GM19023 (cell line): ENCODE measurements at regions not wholly inside any gene's neighbourhood (a gene's known extent, or its start where the extent isn't known, plus 50 kb on each side); places are given as distances from the start of the nearest gene placed in this dataset.
"Not testable (repeated sequence)": the region's sequence is repeated elsewhere in the genome, so short reads cannot be mapped to it uniquely, and the experiment has no call there.

Source experiments
- ATAC-seq: cut with Tn5 transposase; IDR thresholded peaks from one replicate; pipeline ENCODE4 v1.9.1; 2021; ENCODE audit warnings: mild to moderate bottlenecking, moderate library complexity; ENCODE audit not compliant: unreplicated experiment

DNA sequence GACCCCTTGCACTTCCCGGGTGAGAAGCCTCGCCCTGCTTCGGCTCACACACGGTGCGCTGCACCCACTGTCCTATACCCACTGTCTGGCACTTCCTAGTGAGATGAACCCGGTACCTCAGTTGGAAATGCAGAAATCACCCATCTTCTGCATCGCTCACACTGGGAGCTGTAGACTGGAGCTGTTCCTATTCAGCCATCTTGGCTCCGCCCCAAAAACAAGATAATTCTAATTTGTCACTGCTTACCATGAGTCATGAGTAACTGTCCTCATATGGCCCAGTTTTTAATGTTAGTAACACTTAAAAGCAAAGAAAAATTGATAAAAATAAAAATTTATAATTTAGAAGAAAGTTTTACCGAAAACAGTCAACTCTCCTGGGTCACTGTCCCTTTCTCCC lies 283.3 kb upstream of the COBL start:
- ATAC-seq, result not testable (repeated sequence)

DNA sequence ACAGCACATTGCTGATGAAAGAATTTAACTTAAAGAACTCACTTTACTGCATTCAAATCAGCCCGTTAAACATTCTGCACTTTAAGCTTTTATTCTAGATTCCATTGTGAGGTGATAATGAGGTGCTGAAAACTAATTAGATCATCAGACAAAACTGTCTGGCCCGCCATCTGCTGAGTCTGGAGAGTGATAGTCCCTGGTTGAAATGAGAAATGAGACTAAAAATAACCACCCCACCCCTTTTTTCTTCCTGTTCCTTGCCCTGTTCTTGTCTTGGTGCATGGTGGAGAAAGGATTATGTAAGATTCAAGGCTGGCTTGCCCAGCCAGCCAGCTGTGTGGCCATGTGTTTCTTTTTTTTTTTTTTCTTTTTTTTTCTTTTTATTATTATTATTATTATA lies 277.0 kb upstream of the COBL start:
- no peak for ATAC-seq

DNA sequence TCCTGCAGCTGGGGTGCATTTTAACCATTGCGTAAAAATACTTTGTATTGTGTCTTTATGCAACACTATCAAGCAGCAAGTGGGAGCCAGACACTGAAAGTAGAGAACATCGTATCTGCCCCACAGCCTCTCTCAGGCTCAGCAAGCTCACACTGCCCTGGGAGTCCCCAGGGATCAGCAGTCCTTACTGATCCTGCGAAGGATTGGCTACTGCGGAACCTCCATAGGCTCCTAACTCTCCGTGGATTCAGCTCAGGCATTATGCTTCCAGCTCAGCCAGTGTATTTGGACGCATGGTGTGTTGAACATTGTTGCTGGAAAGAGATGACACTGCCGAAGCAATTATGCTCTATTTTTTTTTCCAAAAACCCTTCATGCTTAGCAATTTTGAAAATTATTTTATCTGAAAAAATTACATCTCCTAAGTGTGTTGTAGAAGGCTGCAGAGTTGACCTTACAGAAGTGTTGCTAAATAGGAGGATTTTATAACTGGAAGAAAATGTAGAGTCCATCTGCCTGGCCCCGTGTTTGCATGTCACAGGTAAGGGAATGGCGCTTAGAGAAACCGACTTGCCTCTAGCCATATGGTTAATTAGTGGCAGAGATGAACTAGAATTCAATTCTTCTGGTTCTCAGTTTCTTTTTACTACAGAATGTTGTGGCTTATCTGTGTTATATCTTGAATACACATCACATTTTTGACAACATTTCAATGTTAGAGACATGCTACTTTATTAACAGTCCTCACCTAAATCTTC lies 276.4 kb upstream of the COBL start:
- ATAC-seq, result no peak

DNA sequence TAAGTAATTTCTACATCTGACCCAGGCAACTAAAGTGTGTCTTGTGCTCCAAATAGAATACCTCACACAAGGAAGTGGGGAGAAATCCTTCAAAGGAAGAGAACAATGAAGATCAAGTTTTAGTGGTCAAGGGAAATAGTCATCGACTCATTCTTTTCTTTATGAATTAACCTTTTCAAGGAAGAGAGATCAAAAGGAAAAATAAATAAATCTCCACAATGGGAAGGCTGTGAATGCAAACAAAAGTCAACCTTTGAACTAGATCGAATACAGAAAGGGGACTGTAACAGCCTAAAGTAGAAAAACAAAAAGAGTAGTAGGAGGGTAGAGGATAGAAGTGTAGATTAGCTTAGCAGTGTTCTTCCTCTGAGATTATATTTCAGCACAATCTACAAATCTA lies 274.6 kb upstream of the COBL start:
- no peak for ATAC-seq

DNA sequence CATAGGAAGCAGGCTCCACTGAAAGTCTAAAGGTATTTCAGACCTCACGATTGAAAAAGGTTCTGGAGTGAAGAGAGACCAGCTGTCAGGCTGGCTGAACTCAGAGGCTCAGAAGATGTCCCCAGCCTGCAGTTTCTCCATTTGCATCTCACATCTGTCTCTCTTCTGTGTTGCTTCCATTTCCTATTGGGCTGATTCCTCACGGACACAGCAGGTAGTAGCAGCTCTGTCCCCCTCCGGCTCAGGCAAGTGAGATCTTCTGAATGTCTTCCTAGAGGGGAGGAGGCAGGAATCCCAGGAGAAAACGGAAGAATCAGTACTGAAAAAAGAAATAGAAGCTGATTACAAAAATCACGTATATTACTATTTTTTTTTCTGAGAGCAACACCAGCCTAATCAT lies 274.1 kb upstream of the COBL start:
- no peak for ATAC-seq

DNA sequence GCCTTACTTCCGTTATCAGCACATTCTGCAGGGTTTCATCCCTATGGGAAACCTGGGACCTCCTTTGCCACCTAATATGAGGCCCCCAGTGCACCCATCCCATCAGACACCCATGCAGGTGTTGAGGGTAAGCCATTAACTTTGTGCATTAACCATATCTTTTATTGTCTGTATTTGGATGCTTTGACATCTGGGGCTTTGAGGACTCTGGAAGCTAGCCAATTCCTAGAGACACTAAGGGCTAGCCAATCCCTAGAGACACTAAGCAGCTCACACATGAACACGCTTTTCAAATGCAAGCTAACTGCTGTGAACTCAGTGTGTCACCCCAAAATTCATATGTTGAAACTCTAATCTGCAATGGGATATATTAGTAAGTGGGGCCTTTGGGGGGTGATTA lies 272.5 kb upstream of the COBL start:
- no peak for ATAC-seq

DNA sequence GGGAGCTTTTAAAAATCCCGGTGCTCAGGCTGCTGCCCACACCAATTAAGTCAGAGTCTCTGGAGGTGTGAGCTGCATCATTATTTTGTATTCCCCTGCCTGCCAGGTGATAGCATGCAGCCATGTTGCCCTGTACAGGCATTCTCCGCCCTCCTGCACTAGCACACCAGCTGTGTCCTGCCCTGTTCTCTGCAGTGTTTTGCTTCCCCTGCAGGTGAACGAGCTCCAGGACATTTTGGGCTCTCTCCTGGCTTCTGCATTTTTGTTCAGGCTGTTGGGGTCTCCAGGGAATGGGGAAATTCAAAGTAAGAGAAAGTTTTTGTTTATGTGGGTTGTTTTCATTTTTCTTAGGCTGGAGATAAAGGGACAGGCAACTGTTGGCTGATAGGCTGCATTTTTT lies 271.0 kb upstream of the COBL start:
- ATAC-seq, result no peak

DNA sequence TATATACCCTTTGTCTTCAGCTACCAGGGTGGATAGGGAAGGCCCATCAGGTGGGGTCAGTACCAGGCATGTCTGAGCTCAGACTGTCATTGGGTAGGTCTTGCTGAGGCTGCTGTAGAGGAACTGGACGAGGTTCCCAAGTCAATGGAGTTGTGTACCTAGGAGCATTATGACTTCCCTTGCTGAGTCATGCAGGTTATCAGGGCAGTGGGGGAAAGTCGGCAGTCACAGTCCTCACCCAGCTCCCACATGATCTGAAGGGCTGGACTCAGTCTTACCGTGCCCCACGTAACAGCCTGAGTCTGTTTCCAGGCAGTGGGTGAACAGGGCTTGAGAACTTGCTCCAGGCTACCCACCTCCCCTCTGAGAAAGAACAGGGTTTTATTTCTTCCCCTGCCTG lies 260.8 kb upstream of the COBL start:
- ATAC-seq, result no peak

DNA sequence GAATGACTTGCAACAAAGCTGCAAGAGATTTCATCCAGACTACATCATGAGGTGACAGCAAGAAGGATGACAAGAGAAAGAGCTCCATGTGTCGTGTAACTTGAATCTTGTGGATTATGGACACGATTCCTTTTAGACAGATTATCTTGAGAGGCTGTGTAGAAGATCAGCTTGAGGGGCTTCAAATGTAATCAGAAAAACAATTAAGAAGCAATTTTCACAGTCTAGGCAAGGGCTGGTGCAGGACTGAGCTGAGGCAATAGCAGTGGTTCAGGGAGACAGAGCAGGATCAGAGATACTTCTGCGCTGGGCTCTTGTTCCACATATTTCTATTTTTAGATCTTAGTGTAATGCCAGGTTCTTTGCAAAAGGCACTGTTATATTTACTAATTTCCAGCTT lies 253.0 kb upstream of the COBL start:
- ATAC-seq, result no peak

DNA sequence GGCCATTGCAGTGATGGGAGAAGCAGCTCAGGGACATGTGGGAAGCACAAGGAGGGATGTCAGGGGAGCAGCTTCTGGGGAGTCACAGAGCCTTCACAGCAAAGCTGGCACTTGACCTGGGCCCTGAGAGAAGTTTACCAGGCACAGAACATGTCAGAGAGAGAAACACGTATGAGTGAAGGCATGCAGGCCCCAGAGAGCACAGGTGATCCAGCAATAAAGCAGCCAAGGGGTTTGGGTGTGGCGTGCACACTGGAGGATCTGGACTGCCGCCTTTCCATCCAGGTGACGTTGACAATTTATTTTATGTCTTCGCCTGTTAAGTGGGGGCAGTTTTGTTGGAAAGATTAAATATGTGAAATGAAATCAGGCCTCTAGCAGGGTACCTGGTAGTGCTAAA lies 252.6 kb upstream of the COBL start:
- no peak for ATAC-seq

DNA sequence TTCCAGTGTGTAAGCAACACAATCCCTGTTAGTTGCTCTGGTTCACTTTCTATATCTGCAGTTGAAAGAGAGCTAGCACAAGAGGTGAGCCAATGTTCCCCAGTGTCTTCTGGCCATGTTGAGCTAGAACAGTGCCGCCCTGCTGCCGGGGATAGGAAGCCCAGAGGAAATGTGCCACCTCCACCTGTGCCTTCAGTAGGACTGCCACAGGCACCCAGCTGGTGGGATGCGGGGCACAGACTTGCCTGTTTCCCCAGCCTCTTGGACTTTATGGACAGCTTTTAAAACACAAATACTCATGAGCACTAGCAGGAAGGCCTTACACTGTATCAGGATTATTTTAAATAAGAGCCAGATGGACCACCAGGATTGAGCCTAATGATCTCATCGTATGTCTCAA lies 234.5 kb upstream of the COBL start:
- no peak for ATAC-seq

DNA sequence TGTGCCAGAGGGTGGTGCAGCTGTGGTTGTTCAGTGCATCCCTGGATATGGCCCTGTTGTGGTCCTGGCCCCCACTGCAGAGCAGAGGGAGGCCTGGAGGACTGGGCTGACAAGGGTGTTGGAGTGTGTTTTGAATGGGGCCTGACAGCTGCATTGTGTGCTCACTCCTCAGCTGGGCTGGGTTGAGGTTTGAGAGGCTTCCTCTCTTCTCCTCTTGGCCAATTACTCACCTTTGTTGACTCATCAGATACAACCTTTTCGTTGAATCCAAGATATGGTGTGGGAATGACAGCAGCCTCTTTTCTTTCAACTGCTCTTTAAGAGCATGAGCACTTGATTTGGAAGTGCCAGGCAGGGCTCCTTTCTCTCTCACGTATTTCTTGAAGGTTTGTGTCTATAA lies 228.5 kb upstream of the COBL start:
- no peak for ATAC-seq

DNA sequence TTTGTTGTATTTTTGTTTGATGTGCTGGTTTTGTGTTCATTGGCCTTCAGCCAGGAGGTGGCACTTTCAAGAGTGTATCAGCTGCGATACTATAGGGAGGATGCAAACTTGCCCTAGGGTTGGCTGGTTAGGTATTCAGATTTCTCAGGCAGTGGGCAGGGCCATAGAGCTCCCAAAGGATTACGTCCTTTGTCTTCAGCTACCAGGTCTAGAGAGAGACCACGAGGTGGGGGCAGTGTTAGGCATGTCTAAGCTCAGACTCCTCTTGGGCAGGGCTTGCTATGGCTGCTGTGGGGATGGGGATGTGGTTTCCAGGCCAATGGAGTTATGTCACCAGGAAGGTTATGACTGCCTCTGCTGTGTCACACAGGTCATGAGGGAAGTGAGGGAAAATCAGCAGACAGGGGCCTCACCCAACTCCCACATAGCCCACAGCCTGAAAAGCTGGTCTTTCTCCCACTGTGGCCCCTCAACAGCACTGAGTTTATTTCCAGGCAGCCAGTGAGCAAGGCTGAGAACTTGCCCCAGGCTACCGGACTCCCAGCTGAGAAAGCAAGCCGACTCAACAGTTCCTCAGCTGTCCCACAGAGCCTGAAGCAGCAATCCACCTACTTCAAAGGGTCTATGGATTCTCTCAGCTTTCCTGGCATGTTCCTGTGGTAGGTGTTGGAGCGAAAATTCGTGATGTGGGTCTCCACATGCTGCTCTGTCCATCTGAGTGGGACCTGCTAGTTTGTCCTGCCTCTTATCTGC lies 227.4 kb upstream of the COBL start:
- no peak for ATAC-seq

DNA sequence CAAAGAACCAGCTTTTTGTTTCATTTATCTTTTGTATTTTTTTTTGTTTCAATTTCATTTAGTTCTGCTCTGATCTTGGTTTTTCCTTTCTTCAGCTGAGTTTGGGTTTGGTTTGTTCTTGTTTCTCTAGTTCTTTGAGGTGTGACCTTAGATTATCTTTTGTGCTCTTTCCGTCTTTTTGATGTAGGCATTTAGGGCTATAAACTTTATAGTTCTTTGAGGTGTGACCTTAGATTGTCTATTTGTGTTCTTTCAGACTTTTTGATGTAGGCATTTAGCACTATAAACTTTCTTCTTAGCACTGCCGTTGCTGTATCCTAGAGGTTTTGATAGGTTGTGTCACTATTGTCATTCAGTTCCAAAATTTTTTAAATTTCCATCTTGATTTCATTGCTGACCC lies 224.3 kb upstream of the COBL start:
- not testable (repeated sequence) for ATAC-seq

DNA sequence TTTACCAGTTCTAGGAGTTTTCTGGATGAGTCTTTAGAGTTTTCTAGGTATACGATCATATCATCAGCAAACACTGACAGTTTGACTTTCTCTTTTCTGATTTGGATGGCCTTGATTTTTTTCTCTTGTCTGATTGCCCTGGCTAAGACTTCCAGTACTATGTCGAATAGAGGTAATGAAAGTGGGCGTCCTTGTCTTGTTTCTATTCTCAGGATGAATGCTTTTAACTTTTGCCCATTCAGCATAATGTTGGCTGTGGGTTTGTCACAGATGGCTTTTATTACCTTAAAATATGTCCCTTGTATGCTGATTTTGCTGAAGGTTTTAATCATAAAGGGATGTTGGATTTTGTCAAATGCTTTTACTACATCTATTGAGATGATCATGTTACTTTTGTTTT lies 223.2 kb upstream of the COBL start:
- no peak for ATAC-seq

DNA sequence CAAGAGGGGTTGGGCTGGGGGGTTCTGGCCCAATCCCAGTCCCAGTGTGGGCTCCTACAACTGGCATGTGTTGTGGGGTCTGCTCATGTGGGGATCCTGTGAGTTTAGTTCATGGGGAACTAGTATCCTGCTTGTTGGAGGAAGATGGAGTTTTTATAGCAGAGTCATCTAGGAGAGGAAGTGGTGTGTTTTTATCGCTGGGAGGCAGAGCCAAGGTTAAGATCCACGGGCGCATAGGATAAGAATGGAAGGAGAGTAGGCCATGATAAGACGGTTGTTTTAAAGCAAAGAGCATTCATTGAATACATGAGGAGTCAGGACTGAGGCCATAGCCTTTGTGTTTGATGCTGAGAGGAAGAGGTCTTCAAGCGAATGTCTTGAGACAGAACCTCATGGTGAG lies 211.6 kb upstream of the COBL start:
- no peak for ATAC-seq

DNA sequence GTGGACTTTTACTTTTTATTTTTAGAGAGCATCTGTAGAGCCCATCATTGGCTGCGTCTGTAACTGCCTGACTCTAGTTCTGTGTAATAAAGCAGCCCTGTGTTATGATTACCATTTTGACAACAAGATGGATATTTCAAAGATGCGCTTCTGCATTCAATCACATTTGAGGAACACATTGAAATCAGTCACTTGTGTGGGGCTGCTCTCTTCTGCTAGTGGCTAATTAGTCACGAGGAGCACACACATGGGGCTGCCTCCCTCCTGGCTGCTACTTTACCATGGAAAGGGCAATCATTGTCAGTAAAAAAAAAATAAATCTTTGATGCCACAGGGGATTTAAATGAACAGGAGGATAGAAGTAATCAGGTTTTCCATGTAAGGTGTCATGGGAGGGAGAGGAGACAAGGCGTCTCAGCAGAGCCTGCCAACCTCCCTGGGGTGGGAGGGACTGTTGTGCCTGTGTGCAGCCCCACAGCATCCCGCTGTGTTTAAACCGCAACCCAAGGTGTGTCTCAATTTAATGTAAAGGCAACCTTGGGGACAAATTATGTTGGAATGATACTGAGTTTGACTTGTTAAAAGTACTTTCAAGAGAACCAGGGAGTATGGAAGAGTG lies 205.2 kb upstream of the COBL start:
- ATAC-seq, result no peak

DNA sequence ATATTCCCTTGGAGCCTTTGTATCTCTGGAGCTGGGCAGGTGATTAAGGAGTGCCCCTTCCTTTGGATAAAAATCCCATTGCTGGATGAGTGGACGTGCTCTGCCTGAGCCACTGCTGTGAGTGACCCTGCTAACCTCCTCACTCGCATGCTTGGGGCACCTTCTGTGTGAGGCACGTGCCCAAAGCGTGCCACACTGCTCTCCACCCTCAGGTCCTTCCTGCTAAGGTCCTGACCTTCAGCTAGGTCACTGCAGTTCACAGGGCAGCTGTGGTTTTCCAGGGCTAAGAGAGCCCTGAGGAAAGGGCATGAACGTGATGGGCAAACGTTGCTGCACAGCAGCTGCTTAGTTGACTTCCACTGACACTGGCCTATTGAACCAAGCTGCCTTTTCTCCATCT lies 204.4 kb upstream of the COBL start:
- ATAC-seq, result no peak

DNA sequence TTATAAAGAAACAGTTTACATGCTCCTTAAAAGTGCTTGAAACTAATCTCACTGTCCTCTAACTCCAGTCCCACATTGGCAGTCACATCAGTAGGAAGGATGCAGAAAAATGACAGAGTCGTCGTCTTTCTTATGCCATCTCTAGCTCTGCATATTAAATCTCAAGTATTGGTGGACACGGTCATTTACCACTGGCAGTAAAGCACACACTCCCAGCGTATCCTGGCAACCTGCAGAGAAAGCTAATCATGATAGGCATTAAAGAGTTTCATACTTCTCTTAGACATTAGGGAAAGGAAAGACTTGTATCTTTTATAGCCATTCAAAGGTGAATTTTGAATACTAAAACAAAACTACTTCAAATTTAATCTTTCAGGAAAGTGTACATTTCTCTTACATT lies 202.0 kb upstream of the COBL start:
- no peak for ATAC-seq

DNA sequence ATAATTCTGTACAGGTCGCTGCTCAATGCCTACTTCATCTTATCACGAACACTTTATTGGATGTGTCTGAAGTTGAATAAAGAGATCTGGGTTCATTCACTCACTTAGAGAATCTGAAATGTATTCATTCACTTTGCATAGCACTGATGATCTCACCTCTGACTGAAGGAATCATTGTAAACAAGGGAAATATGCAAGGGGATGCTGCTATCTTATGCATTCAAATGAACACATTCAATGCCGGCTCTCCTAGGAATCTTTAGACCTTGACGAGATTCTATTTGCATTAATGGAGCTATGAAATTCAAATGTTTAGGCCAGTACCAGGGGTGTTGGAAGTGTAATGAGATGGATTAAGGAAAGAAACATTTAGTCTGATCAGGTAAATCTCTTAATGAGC lies 200.6 kb upstream of the COBL start:
- ATAC-seq, result no peak

DNA sequence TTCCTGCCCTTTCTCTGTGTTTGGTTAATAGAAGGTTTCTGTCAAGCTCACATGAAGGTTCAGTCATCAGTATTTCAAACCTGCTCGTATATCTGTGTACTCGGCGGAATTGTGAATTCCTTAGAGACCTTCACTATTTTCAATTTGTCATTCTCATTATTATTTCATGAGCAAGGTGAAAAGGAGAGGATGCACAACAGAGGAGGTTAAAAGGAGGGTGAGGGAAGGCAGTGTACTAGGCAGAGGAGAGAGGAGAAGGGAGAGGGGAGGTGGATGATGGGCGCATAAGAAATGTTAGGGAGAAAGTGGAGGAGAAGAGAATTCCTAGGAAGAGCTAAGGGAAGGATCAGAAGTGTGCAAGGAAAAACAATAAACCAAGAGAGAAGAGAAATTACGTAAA lies 185.0 kb upstream of the COBL start:
- ATAC-seq, result no peak

DNA sequence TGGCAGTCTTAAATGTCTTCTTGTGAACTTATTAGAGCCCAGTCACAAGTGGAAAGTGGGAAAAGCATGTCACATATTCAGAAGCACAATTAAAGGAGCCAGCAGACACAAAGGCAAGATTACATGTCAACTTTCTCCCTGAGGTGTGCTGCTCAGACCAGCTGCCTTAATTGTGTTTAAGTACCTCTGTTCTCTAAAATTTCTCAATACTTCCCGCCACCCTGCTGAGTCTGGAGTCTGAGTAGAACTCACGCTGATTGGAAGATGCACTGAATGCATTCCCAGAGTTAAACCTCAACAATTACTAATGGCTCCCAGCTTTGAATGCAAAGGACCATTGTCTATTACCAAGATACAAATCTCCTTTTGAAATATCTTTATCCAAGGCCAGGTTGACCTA lies 166.4 kb upstream of the COBL start:
- ATAC-seq, result no peak
